Neural cell (in vitro differentiated cells): ENCODE measurements at regions not wholly inside any gene's neighbourhood (a gene's known extent, or its start where the extent isn't known, plus 50 kb on each side); places are given as distances from the start of the nearest gene placed in this dataset.

ENCODE experiments used
- H2AFZ ChIP-seq: fragments of 200-600, 300-800 bp; sonication (generic), shearing (Covaris generic); 2 replicates; pipeline ENCODE4 v1.6.0; 2014; ENCODE audit warnings: low read depth, mild to moderate bottlenecking, antibody characterized with exemption, low read length, moderate library complexity
- H3F3A ChIP-seq: fragments of 200-600 bp; shearing (Covaris generic); 2 replicates; pipeline ENCODE4 v1.6.1; 2016; ENCODE audit warnings: mild to moderate bottlenecking, moderate library complexity, mixed read lengths, antibody characterized with exemption, low read length; ENCODE audit not compliant: insufficient read depth, poor library complexity, severe bottlenecking
- H3K27ac ChIP-seq: fragments of 200-600, 300-800 bp; sonication (generic), shearing (Covaris generic); 2 replicates; pipeline ENCODE4 v1.5.1; 2014; ENCODE audit warnings: mild to moderate bottlenecking, low read length, moderate library complexity
- H3K27me3 ChIP-seq: fragments of 300-800, 200-600 bp; sonication (generic), shearing (Covaris generic); 2 replicates; pipeline ENCODE4 v1.6.0; 2014; ENCODE audit warnings: mild to moderate bottlenecking, low read depth, low read length, moderate library complexity; ENCODE audit not compliant: insufficient read depth
- H3K36me3 ChIP-seq: fragments of 300-800, 200-600 bp; sonication (generic), shearing (Covaris generic); 2 replicates; pipeline ENCODE4 v1.5.1; 2014; ENCODE audit warnings: mild to moderate bottlenecking, antibody characterized with exemption, low read length, moderate library complexity; ENCODE audit not compliant: insufficient read depth
- H3K4me2 ChIP-seq: fragments of 300-800, 200-600 bp; sonication (generic), shearing (Covaris generic); 2 replicates; pipeline ENCODE4 v1.6.0; 2014; ENCODE audit warnings: mild to moderate bottlenecking, low read length
- H3K4me3 ChIP-seq: fragments of 300-800, 200-600 bp; sonication (generic), shearing (Covaris generic); 2 replicates; pipeline ENCODE4 v1.5.1; 2014; ENCODE audit warnings: mild to moderate bottlenecking, low read length, moderate library complexity
- H3K79me2 ChIP-seq: fragments of 200-600 bp; shearing (Covaris generic); replicated peaks from 2 replicates; pipeline ENCODE4 v1.6.0; 2014; ENCODE audit warnings: mild to moderate bottlenecking, low read length, moderate library complexity; ENCODE audit not compliant: insufficient read depth
- H3K9ac ChIP-seq: fragments of 300-800, 200-600 bp; sonication (generic), shearing (Covaris generic); 2 replicates; pipeline ENCODE4 v1.6.1; 2016; ENCODE audit warnings: mild to moderate bottlenecking, low read length, mixed read lengths
- H3K9me2 ChIP-seq: fragments of 200-600 bp; shearing (Covaris generic); 2 replicates; pipeline ENCODE4 v1.6.1; 2016; ENCODE audit warnings: mild to moderate bottlenecking, low read length, mixed read lengths; ENCODE audit not compliant: insufficient read depth
- H3K9me3 ChIP-seq: fragments of 200-600, 300-800 bp; sonication (generic), shearing (Covaris generic); 2 replicates; pipeline ENCODE4 v1.6.1; 2016; ENCODE audit warnings: mild to moderate bottlenecking, mixed run types, low read length, moderate library complexity, mixed read lengths
- H4K20me1 ChIP-seq: fragments of 200-600 bp; shearing (Covaris generic); 2 replicates; pipeline ENCODE4 v1.6.1; 2016; ENCODE audit warnings: mild to moderate bottlenecking, mixed run types; ENCODE audit not compliant: insufficient read depth
- EP300 ChIP-seq: fragments of 450-650 bp; conservative IDR thresholded peaks from 2 replicates; pipeline ENCODE4 v1.6.1; 2014; ENCODE audit warnings: antibody characterized with exemption, mild to moderate bottlenecking, moderate library complexity; ENCODE audit not compliant: poor library complexity, severe bottlenecking
- EZH2 ChIP-seq: fragments of 200-600, 300-800 bp; shearing (Covaris generic), sonication (generic); IDR thresholded peaks from 2 replicates; pipeline ENCODE4 v1.6.1; 2014; ENCODE audit warnings: antibody characterized with exemption, low read length, borderline replicate concordance, mild to moderate bottlenecking; ENCODE audit not compliant: insufficient read depth, poor library complexity, severe bottlenecking
- MXI1 ChIP-seq: fragments of 450-650 bp; conservative IDR thresholded peaks from 2 replicates; pipeline ENCODE4 v1.6.1; 2014; ENCODE audit warnings: antibody characterized with exemption, mild to moderate bottlenecking; ENCODE audit not compliant: poor library complexity, severe bottlenecking
- POLR2AphosphoS5 ChIP-seq: IDR thresholded peaks from 2 replicates; pipeline ENCODE4 v1.6.1; 2012
- RAD21 ChIP-seq: fragments of 450-650 bp; conservative IDR thresholded peaks from 2 replicates; pipeline ENCODE4 v1.6.1; 2014; ENCODE audit warnings: antibody characterized with exemption, mild to moderate bottlenecking, moderate library complexity
- SMC3 ChIP-seq: fragments of 450-650 bp; conservative IDR thresholded peaks from 2 replicates; pipeline ENCODE4 v1.6.1; 2014; ENCODE audit warnings: antibody characterized with exemption, mild to moderate bottlenecking, moderate library complexity; ENCODE audit not compliant: poor library complexity
- TAF1 ChIP-seq: IDR thresholded peaks from 2 replicates; pipeline ENCODE4 v1.6.1; 2012; ENCODE audit warnings: low read depth
- TF ChIP-seq, protein P1 (sequence below): fragments of 450-650 bp; IDR thresholded peaks from 2 replicates; pipeline ENCODE4 v1.5.1; 2014; ENCODE audit warnings: antibody characterized with exemption, mild to moderate bottlenecking, moderate library complexity; ENCODE audit not compliant: poor library complexity, severe bottlenecking
- TF ChIP-seq, protein P2 (sequence below): IDR thresholded peaks from 2 replicates; pipeline ENCODE4 v1.6.1; 2012; ENCODE audit warnings: borderline replicate concordance

DNA sequence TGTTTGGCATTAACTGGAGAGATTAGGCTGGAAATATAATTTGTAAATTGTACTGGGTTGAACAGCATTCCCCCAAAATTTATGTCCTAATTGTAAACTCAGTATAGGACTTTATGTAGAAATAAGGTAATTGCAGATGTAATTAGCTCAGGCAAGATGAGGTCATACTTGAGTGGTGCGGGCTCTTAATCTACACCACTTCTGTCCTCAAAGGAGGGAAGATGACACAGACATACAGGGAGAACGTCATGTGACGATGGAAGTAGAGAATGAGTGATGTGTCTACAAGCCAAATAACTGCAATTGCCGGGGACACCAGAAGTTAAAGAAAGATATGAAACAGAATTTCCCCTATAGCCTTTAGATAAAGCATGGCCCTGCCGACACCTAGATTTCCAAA is 1501.1 kb upstream of the PIK3C3 start:
- no peak overlapping the region for H3K4me3 ChIP-seq

DNA sequence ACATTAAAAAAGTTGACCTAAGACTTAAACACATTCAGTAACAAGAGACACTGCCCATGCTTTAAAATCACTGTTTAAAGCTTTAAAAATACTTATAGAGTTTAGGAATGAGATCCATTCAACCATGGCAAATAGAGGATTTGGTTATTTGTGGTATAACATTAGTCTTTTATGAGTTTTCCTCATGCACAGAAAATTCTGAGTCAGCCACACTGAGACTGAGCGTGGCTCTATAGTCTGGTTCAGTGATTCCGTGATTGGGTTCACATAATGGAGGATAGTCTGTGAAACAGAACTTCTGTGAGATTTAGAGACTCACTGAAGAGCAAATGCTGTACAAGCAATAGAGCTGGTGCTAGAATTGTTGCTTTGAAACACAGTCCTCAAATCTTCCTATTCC is 1502.4 kb upstream of the PIK3C3 start:
- no peak overlapping the region for H3K27ac ChIP-seq
- H4K20me1 ChIP-seq = no peaks in the 10 kb centered on the region
- no peak overlapping the region for H3K4me2 ChIP-seq
- H3K9ac ChIP-seq = no peak overlapping the region
- no peaks in the 10 kb centered on the region for H3F3A ChIP-seq
- no peaks in the 10 kb centered on the region for H3K36me3 ChIP-seq
- H3K9me3 ChIP-seq = no peaks in the 10 kb centered on the region
- TF ChIP-seq MXI1 (no peak), RAD21 (no peak), EZH2 (no peak), POLR2AphosphoS5 (no peak), TAF1 (no peak), SMC3 (no peak), EP300 (no peak)
- TF ChIP-seq, protein P1, sequence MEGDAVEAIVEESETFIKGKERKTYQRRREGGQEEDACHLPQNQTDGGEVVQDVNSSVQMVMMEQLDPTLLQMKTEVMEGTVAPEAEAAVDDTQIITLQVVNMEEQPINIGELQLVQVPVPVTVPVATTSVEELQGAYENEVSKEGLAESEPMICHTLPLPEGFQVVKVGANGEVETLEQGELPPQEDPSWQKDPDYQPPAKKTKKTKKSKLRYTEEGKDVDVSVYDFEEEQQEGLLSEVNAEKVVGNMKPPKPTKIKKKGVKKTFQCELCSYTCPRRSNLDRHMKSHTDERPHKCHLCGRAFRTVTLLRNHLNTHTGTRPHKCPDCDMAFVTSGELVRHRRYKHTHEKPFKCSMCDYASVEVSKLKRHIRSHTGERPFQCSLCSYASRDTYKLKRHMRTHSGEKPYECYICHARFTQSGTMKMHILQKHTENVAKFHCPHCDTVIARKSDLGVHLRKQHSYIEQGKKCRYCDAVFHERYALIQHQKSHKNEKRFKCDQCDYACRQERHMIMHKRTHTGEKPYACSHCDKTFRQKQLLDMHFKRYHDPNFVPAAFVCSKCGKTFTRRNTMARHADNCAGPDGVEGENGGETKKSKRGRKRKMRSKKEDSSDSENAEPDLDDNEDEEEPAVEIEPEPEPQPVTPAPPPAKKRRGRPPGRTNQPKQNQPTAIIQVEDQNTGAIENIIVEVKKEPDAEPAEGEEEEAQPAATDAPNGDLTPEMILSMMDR = no peak
- TF ChIP-seq, protein P2, sequence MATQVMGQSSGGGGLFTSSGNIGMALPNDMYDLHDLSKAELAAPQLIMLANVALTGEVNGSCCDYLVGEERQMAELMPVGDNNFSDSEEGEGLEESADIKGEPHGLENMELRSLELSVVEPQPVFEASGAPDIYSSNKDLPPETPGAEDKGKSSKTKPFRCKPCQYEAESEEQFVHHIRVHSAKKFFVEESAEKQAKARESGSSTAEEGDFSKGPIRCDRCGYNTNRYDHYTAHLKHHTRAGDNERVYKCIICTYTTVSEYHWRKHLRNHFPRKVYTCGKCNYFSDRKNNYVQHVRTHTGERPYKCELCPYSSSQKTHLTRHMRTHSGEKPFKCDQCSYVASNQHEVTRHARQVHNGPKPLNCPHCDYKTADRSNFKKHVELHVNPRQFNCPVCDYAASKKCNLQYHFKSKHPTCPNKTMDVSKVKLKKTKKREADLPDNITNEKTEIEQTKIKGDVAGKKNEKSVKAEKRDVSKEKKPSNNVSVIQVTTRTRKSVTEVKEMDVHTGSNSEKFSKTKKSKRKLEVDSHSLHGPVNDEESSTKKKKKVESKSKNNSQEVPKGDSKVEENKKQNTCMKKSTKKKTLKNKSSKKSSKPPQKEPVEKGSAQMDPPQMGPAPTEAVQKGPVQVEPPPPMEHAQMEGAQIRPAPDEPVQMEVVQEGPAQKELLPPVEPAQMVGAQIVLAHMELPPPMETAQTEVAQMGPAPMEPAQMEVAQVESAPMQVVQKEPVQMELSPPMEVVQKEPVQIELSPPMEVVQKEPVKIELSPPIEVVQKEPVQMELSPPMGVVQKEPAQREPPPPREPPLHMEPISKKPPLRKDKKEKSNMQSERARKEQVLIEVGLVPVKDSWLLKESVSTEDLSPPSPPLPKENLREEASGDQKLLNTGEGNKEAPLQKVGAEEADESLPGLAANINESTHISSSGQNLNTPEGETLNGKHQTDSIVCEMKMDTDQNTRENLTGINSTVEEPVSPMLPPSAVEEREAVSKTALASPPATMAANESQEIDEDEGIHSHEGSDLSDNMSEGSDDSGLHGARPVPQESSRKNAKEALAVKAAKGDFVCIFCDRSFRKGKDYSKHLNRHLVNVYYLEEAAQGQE = no peak
- no peak overlapping the region for H2AFZ ChIP-seq
- no peaks in the 10 kb centered on the region for H3K79me2 ChIP-seq
- H3K4me3 ChIP-seq = no peak overlapping the region
- no peaks in the 10 kb centered on the region for H3K27me3 ChIP-seq
- H3K9me2 ChIP-seq = no peaks in the 10 kb centered on the region

More for the DNA sequence above, 1501.1 kb upstream of the PIK3C3 start:
- no peaks in the 10 kb centered on the region for H3K9me2 ChIP-seq
- TF ChIP-seq, protein P2 = no peak
- TF ChIP-seq, protein P1 = no peak
- TF ChIP-seq SMC3 = no peak
- TF ChIP-seq TAF1 = no peak
- TF ChIP-seq RAD21 = no peak
- no peak for TF ChIP-seq MXI1
- no peak for TF ChIP-seq EP300
- TF ChIP-seq EZH2 = no peak
- TF ChIP-seq POLR2AphosphoS5 = no peak
- H3K9ac ChIP-seq = no peak overlapping the region
- no peaks in the 10 kb centered on the region for H3F3A ChIP-seq
- no peaks in the 10 kb centered on the region for H3K79me2 ChIP-seq
- H3K9me3 ChIP-seq = no peaks in the 10 kb centered on the region
- no peaks in the 10 kb centered on the region for H3K36me3 ChIP-seq
- no peaks in the 10 kb centered on the region for H3K27me3 ChIP-seq
- no peak overlapping the region for H3K4me2 ChIP-seq
- H2AFZ ChIP-seq = no peak overlapping the region
- H3K27ac ChIP-seq = no peak overlapping the region
- H4K20me1 ChIP-seq = no peaks in the 10 kb centered on the region
